Activated CD4-positive, alpha-beta T cell treated with anti-CD3 and anti-CD28 coated beads, Interleukin-2, Interleukin-4, amounts not matched to agents 100 ng/mL and 50 ng/mL, durations not matched to agents 16 hours and 8 hours (primary cell): ENCODE measurements at regions not wholly inside any gene's neighbourhood (a gene's known extent, or its start where the extent isn't known, plus 50 kb on each side); places are given as distances from the start of the nearest gene placed in this dataset.

Experiments
- DNase-seq: peaks from one replicate; pipeline ENCODE4 v3.0.0-alpha.2; 2020; ENCODE audit warnings: low spot score

DNA sequence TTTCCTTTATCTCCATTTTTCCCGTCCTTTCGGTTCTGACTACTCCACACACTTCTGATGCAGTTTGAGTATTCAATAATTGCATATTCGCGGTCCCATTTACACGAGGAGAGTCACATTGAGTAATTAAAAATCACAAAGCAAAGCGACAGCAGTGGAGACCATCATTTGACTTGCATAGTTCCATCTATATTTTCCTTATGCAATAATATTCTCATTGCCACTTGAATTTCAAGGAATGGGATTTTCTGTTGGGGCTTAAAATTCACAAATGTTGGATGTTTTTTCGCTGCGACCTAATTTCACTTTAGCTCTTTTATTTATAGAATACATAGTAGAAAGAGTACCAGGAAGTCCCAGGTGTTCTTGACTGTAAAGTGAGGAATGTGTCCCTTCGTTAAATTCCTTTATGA, 186.8 kb downstream of the ZEB2 start:
- DNase-seq = no peak

DNA sequence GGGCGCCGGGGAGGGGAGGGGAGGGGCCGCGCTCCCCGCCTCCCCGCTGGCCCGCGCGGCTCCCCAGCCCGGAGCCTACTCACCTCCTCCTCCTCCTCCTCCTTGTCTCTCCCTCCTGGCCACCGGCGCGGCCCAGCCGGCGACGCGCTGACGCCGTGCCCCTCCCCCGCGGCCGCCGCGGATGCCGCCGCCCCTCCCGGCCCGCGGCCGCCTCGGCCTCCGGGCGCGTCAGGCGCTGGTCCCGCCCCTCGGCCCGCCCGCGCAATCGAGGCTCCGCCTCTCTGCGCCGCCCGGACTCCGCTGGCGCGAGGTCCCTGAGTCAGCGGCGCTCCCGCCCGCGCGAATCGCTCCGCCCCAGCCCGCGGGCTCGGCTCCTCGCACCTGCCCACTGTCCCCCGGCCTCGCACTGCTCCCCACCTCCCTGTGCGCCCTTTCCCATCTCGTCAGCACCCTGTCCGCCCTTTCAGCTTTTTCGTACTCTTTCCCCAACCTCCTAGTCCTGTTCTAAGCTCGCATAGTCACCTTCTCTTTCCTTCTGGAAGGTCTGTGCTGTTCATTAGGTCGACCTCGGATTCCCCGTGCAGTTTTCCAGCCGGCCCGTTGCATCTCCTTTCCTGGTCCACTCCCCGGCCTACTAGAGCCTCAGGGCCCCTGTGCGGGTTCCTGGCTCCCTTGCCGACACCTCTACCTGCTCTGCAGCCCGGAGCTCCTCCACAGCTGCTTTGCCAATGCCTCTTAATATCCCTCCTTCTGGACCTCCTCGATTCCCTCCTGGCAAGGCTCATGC, 187.4 kb downstream of the ZEB2 start:
- DNase-seq = peak; percentile 89

DNA sequence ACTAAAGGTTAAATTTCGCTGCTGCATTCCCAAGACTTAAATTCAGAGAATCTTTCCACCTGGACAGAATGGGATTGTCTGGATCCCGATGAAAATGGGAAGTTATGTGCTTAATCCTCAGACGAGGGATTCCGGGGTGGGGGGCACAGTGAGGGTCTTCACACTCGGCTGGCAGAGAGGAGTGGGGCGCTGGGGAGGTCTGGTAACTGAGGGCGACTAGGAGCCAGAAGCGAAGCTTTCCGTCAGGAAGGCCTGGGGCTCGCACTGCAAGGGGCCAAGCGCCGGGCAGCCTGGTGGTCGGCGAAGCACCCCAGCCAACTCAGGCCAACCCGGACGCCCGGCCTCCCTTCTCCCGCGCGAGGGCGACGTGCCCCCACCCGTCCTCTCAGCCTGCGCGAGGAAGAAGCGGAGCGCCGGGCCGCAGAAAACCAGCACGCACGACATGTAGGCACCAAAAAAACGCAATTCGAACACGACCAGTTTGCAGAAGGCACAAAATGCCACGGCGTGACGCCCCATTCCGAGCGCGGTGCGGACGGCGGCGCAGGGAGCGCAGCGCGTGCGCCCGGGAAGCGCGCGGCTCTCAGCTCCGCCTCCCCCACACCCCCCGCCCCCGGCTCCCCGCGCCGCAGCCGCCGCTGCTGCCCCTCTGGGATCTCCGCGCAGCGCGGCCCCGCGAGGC, 188.1 kb downstream of the ZEB2 start:
- no peak for DNase-seq

DNA sequence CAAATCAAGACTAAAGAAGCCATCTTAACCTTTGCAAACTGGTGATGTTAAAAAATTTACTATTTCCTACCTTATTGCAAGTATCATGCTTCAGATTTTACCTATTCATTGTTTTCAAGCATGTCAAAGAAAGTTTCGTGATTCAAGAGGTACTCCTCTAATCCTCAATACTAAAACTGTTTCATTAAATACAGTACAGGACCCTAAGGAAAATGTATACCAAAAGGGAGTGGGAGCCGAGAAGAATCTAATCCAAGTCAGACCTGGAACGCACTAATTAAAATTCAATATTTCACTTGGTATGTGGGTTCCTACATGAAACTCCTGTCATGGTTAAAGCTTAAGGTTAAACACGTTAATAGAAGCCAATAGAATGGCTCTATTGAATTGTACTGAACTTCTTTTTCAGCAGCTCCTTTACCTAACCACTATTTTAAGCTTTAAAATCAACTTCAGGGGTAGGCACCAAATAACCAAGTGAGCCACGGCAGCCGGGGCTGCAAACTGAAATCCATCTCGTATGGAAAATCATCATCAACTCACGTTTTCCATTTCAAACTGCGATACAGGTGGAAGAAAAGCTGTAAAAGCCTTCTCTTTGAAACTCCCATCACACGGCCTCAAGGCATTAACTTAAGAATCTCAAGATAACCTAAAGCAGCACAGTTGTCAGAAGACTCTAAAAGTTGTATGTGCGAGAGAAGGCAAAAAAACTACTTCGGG, 188.8 kb downstream of the ZEB2 start:
- DNase-seq = peak; percentile 22

DNA sequence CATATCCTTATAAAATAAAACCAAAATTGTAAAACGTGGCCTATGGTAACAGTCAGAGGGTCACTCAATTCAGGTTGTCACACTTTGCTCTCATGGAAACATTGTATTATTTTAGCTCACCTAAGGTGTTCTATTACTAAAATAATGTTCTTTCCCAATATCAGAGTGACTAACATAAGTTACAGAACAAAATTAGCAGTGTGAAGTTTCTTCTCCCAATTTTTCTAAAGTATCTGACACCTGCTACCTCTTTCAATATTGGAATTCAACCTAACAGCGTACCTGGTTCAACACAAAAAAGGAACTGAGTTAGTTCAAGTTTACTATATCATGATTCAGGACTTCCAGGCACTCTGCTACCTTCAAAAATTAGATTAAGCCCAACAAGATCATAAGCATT, 190.4 kb downstream of the ZEB2 start:
- no peak for DNase-seq

DNA sequence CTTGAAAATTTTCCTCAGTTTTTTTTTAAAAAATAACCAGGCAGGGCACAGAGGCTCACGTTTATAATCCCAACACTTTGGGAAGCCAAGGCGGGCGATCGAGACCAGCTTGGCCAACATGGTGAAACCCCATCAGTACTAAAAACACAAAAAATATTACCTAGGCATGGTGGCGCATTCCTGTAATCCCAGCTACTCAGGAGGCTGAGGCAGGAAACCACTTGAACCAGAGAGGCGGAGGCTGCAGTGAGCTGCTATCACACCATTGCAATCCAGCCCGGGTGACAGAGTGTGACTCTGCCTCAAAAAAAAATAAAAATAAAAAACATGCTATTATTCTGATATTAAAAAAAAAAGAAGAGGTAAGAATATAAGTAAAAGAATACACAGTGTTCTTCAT, 191.0 kb downstream of the ZEB2 start:
- DNase-seq = no peak

DNA sequence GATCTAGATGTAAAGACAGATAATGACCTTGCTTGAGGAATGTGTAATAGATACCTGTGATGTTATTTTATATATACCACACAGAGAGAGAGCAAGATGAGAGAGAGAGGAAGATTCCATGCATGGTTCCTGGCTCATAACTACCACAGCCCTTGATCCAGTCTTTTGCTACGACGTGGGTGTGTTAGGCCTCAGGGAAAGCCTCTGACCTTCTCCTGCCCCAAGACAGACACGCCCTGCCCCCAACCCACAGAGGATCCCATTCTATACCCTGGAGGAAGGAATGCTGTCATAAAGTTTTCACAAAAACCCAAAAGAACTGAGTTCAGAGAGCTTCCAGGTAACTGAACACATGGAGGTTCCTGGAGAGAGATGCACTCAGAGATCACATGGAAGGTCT, 193.1 kb downstream of the ZEB2 start:
- DNase-seq = no peak

DNA sequence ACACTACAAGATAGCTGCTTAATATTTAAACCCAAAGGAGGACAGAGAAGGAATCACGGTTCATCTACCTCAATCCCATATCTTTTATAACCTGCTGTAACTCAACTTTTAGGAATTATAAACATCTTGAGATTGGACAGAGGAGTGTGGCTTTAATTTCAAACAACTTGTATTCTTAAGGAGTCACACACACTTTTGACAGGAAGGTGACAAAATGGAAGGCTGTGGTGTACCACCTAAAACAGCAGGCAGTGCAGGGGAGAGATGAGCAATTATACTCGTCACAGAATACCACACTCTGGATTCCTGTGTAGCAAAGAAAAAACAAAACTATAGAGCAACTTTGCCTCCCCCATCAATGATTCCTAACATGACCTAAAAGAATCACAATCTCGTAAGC, 194.8 kb downstream of the ZEB2 start:
- DNase-seq = peak; percentile 89

DNA sequence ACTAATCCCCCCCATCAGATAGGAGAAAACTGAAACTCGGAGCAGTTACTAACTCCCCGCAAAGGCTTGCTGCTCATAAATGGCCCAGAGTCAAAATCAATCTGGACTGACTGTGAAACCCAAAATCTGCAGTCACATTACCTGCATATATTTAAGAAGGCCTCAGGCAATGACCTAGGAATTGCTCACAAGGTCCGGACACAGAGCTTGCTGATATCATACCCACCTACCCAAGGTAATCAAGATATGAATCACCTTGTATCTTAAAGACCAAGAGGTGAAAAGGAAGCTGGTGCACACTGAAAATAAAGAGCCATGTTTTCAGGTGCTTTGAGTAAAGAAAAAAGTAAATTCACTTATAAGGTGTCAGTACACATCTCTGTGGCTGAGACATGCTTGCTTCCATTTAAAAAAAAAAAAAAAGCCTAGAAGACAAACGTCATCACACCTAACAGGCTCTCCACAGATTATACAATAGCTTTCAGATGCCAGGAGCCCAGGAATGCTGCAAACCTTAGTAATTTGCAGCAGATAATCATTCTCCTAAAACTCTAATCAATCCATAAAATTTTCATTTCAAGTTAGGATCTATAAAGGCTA, 195.4 kb downstream of the ZEB2 start:
- peak; percentile 66 for DNase-seq

DNA sequence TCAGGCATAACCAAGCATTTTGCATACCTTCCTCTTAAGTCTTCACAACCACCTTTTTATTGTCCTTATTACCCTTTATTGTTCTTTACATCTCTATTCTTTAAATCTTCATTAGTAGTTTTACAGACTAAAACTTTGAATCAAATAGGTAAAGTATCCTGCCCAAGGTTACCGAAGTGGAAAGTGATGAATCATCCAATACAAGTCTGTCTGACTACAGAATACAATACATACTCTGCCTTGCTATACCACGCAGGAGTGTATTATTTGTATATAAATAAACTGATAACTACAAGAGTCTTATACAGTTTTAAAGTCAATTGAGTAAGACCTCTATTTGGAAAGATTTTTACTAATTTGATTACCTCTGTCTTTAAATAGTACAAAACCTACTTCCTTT, 196.0 kb downstream of the ZEB2 start:
- DNase-seq = peak; percentile 53

DNA sequence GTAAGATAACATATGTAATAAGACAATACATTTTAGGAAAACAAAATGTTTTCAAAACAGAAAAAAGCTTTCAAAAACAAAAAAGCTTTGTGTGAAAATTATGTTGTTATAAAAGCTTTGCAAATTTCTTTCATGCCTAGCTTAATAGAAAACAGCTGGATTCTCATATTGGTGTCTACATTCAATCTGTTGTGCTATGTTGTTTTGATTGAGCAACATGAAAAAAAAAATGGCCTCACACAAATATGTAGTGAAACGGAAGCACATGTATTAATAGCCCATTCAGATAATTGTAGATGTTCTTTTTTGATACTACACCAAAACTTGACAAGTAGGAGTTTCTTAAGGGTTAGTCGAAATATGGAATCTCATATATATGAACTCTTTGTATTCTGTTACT, 197.5 kb downstream of the ZEB2 start:
- no peak for DNase-seq

DNA sequence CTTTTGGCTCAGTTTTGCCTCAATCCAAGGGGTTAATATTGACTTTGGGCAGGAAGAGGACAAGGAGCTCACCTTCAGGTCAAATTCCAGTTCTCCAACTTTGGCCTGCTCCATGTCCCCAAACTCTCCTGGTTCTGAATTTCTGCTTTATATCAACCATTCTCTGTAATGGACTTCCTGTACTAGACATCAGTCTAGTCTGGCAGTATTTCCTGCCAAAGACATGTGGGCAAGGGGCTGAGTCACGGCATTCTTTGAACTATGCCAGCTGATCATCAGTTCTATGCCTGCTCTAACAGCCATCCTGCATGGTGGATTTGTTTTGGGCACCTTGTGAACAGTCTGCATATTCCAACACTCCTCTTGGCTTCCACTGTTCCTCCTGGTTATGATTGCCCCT, 199.4 kb downstream of the ZEB2 start:
- DNase-seq = peak; percentile 67

DNA sequence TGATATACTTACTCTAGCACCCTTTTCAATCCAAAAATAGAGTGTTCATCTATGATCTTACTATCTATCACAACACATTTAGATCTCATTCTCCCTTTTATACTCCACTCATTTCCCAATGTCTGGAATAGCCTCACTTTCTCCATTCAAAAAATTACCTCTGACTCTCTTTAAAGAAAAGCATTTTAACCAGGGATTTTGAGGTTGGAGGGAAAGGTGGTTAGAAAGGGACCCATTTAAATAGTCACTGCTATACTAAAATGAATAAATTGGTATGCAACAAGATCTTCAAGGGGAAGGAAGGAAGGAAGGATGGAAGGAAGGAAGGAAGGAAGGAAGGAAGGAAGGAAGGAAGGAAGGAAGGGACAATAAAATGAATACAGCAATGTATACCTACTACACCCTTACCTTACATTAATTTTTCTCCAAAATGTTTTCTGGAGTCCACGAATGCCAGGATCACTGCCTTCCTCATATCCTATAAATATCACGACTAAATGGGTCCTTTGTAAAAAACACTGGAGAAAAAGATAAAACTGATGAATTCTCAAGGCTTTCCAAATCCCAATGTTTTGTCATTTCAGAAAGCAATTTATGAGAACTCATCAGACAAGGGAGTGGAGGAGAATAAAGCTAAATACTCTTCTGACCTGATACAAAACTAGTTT, 202.7 kb downstream of the ZEB2 start:
- DNase-seq = no peak

DNA sequence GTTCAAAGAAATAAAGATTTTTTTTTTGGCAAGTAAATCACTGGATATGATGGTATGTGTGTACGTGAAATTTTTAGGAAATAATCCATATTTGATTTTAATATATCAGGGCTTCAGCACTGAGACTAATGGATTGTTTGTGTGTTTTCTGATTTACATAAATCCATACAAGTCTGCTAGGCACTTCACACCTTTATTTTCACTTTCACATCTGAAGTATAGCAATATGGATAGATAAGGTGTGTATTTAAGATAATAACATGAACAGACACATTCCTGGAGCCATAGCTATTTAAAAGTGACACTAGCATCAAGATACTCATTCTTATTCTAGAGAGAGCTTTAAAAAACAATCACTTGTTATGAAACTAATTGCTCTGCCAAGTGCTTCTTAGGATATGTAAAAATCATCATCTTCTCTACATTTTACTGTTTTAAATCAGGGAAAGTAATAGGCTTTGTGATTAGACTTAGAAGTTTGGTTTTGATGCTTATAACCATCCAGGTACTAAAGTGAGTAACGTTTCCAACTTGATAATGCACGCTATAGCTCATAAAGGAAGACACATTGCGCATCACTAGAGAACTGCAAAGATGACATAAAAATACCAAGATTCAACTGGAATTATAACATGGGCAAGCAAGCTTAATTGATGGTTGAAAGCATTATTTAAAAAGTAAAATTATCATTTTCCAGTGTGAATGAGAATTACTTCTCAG, 208.9 kb downstream of the ZEB2 start:
- peak; percentile 43 for DNase-seq

DNA sequence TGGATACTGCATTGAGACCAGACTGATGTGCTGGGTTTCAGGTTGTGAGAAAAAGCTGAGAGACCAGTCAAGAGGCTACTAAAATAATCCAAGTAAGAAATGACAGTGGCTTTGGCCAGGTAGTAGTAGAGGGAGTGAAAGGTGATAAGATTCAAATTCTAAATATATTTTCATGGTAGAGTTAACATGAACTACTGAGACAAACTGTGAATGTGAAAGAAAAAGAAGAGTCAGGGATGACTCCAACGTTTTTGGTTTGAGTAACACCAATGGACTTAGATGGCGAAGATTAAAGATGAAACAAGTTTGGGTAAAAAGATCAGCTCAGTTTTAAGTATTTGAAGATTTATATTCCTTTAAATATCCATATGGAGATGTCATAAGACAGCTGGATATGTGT, 209.4 kb downstream of the ZEB2 start:
- DNase-seq = peak; percentile 43

DNA sequence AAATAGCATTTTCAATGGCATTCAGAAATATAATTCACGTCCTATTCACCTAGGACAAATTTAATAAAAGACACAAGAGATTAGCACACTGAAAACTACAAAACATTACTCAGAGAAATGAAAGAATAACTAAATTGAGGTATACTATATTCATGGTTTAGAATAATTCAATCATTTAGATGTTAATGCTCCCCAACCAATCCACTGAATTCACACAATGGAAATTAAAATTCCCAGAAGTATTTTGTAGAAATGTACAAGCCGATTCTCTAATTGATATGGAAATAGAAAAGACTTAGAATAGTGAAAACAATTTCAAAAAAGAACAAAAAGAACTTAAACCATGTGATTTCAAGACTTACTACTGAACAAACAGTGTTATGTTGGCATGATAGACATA, 212.2 kb downstream of the ZEB2 start:
- no peak for DNase-seq

DNA sequence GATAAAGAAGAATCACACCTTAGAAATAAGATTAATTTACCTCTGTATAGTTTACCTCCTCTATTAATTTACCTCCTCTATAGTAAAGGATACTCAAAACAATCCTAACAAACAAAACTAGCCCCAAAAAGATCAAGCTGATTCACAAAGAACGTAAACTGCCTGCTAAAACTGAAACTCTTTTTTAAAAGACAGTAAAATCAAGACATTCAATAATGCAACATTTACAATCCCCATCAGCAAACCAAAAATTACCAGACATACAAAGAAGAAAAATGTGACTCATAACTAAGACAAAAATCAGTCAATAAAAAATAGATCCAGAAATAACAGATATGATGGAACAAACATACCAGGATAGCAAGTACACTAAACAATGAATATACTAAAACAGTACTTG, 215.7 kb downstream of the ZEB2 start:
- peak; percentile 64 for DNase-seq

DNA sequence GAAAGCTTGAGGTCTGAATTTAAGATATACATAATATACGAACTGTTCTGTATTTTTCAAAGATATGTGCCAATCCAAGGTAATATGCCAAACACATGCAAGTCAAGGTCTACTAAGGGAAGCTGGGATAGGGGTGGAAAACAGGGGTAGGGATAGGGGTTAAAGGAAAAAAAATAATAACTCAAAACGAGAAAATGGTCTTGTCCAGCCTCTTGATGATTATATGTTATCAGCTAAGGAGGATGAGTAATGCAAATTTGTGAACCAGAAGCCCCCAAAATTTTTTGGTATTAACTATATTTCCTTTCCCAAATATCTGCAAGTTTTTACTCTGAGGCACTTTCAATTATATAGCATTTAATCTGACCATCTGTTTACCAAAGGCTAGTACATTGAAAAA, 219.3 kb downstream of the ZEB2 start:
- no peak for DNase-seq

DNA sequence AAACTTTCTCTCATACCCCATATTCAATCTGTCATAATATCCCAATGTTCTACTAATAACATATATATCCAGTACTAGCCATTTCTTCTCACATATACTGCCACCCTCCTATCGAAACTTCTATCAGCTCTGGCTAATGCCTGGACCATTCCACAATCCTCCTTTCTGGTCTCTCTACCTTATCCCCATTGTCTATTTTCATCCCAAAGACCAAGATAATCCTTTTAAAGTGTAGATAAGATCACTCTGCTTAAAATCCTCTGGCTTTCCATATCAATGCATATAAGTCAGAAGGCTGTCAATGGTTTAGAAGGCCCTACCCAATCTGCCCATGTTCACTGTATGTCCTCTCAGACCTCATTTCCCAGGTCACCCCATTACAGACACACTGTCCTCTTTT, 229.6 kb downstream of the ZEB2 start:
- no peak for DNase-seq

DNA sequence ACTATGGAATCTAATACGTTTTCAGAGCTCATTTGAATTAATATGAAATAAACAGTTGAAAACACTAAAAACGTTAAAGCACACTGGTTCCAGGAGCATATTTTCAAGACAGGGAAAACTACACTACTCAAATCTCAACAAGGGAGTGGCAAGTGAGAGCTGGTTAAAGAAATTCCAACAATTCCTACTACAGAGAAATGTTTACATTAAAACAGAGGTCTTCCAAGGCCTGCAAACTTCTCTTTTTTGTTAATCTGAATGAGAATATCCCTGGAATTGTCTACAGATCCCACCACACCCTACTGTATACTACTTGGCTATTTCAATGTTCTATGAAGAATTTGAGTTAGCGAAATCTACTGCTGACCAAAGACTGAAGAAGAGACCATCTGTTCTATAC, 231.5 kb downstream of the ZEB2 start:
- DNase-seq = no peak

DNA sequence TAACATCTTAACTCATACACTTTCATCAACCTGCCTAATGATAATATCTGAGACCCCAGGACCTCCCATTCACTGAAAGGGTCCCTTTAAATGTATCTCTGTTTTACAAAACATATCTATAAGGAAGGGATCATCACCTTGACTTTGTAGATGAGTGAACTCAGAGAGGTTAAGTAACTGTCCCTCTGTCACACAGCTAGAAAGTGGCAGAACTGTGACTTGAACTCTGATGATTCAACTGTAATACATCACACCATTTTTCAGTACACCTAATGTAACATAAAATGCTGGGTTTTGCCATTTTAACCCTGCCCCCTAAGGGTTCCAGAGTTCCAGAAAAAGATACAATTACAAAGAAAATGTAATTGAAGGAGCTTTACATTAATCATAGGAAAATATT, 234.6 kb downstream of the ZEB2 start:
- DNase-seq = no peak

DNA sequence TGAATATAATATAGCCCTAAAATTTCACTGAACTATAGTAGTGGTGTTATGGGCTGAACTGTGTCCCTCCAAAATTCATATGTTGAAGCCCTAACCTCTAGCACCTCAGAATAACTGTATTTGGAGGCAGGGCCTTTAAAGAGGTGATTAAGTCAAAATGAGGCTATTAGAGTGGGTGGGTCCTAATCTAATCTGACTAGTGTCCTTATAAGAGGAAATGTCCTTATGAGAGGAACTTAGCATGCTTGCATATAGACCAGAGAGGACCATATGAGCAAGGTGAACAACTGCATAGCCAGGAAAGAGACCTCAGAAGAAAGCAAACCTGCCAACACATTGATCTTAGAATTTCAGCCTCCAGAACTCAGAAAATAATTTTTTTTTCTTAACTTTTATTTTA, 238.4 kb downstream of the ZEB2 start:
- no peak for DNase-seq
